GM12865 (cell line): ENCODE measurements at regions not wholly inside any gene's neighbourhood (a gene's known extent, or its start where the extent isn't known, plus 50 kb on each side); places are given as distances from the start of the nearest gene placed in this dataset.
"Not testable (repeated sequence)": the region's sequence is repeated elsewhere in the genome, so short reads cannot be mapped to it uniquely, and the experiment has no call there.

Experiments
- DNase-seq: peaks from one replicate; pipeline ENCODE4 v3.0.0; 2010; ENCODE audit warnings: low read depth
- H3K4me3 ChIP-seq: 2 replicates; pipeline ENCODE4 v1.5.1; 2011; ENCODE audit warnings: mild to moderate bottlenecking, low read depth, low read length, control low read depth
- CTCF ChIP-seq: IDR thresholded peaks from 2 replicates; pipeline ENCODE4 v1.5.1; 2011; ENCODE audit warnings: low read length, control low read depth, low read depth, inconsistent platforms; ENCODE audit not compliant: insufficient read depth; ENCODE audit errors: missing control alignments

DNA sequence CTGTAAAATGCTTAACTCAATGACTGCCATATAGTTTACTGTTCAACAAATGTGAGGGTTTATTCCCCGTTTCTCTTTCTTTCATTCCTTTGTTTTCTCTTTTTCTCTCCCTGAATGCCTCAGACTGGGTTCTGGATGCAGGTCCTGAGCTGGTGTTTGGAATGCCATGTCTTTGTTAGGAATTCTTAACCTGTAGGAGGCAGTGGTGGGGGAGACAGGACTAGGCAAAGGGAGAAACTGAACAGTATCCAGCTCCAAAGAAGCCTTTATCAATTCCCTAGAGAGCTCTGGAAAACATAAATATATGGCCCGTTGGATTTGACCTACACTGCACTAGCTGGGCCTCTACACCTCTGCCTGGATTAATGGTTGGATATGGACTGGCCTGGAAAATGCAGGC, 621.2 kb upstream of the SLC35B3 start:
- no peak for DNase-seq
- no peak overlapping the region for H3K4me3 ChIP-seq
- TF ChIP-seq CTCF, result no peak

DNA sequence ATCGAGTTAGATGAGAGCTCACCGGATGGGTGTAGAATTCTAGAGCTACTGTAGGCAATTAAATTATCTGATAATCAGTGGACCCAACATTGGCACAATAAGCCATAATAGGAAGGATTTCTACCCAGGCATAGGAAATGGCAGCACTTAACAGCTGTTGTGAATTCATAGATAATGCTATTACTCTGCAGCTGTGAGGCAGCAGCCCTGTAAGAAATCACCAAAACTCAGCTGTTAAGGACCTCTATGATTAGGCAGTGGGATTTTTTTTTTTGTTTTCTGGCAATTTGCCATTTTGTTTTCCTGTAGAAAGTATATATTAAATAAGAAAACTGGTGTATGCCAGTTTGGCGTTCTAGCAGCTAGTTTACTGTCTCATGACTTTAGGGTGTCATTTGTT, 609.1 kb upstream of the SLC35B3 start:
- no peak for TF ChIP-seq CTCF
- no peak overlapping the region for H3K4me3 ChIP-seq
- no peak for DNase-seq

DNA sequence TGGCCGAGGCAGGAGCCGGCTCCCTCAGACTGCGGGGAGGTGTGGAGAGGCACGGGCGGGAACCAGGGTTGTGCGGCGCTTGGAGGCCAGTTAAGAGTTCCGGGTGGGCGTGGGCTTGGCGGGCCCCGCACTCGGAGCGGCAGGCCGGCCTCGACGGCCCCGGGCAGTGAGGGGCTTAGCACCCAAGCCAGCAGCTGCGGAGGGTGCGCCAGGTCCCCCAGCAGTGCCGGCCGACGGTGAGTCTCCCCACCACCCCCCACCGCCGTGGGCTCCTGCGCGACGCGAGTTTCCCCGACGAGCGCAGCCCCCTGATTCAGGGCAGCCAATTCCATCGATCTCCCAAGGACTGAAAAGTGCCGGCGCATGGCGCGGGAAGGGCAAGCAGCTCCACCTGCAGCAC, 605.4 kb upstream of the SLC35B3 start:
- H3K4me3 ChIP-seq, result no peak overlapping the region
- TF ChIP-seq CTCF, result no peak
- DNase-seq, result no peak

DNA sequence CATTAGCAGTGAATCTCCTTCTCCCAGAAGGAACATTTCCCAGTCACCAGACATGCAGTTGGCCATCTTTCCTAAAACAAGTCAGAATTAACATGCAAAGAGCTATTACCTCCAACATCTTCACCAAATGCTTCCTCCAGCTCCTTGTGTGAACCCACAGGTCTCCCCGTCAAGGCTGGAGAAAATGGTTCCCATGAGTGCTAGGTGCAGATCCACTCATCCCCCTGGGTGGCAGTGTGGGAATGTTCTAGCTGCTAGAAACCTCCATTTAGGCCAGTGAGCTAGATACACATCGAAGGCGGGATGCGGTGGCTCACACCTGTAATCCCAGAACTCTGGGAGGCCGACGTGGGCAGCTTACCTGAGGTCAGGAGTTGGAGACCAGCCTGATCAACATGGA, 603.9 kb upstream of the SLC35B3 start:
- no peak for TF ChIP-seq CTCF
- DNase-seq, result no peak

DNA sequence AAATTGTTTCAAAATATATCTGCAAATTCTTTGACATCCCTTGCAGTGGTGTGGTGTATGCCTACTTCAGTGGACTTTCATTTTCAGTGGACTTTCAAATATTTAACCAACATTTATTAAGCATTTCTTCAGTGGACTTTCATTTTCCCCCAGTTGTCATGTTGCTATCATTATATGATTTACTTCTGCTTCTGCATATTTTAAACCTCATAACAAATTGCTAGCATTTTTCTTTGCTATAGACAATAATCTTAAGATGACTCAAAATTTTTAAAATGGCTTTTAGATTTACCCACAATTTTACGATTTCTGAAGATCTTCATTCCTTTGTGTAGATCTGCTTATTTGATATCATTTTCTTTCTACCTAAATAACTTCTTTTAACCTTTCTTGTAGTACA, 592.7 kb upstream of the SLC35B3 start:
- TF ChIP-seq CTCF, result no peak
- DNase-seq, result no peak
- no peak overlapping the region for H3K4me3 ChIP-seq

More for the DNA sequence above, 603.9 kb upstream of the SLC35B3 start:
- H3K4me3 ChIP-seq, result no peak overlapping the region

DNA sequence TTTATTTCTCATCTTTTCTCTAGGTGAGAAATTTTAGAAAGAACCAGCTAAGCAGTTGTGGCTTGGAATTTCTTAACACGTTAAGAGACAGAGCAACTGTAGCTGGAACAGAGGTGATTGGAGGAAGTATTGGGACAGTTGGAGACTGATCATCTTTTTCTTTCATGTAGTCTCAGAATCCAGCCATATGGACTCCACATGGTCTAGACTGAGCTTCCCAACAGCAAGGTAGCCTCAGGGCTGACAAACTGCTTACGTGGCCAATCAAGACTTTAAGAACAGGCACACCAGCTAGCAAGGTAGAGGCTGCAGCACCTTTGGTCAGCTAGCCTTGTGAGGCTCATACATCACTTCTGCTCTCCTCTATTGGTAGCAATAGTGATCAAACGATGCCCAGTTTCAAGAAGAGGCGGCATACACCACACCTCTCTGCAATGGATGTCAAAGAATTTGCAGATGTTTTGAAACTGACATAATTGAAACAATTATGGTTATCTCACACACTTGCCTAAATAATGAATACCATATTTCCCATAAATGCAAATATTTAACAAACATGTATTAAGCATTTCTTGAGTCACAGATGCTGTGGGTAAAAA, 590.5 kb upstream of the SLC35B3 start:
- no peak for DNase-seq
- no peak for TF ChIP-seq CTCF

DNA sequence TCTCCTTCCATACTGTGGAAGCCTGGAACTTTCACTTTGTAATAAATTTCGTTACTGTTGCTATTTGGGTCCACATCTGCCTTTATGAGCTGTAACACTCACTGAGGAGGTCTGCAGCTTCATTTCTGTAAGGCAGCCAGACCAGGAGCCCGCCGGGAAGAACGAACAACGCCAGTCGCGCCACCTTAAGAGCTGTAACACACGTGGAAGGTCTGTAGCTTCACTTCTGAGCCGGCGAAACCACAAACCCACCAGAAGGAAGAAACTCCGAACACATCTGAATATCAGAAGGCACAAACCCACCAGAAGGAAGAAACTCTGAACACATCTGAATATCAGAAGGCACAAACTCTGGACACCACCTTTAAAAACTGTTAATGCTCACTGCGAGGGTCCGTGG, 589.9 kb upstream of the SLC35B3 start:
- no peak overlapping the region for H3K4me3 ChIP-seq
- DNase-seq, result no peak
- TF ChIP-seq CTCF, result no peak

More for the DNA sequence above, 590.5 kb upstream of the SLC35B3 start:
- no peak overlapping the region for H3K4me3 ChIP-seq

DNA sequence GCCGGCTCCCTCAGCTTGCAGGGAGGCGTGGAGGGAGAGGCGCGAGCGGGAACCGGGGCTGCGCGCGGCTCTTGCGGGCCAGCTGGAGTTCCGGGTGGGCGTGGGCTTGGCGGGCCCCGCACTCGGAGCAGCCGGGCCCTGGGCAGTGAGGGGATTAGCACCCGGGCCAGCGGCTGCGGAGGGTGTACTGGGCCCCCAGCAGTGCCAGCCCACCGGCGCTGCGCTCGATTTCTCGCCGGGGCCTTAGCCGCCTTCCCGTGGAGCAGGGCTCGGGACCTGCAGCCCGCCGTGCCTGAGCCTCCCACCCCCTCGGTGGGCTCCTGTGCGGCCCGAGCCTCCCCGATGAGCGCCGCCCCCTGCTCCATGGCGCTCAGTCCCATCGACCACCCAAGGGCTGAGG, 588.9 kb upstream of the SLC35B3 start:
- H3K4me3 ChIP-seq, result not testable (repeated sequence)

More for the DNA sequence above, 588.9 kb upstream of the SLC35B3 start:
- DNase-seq, result not testable (repeated sequence)
